ENCODE measurements at regions not wholly inside any gene's neighbourhood (a gene's known extent, or its start where the extent isn't known, plus 50 kb on each side); places are given as distances from the start of the nearest gene placed in this dataset.
"Not testable (repeated sequence)": the region's sequence is repeated elsewhere in the genome, so short reads cannot be mapped to it uniquely, and the experiment has no call there.

- DNase-seq (ENCODE audit: low read depth in 2 of 2), result no peak
These were observed 106.7 kb upstream of the ASB18 start for GRCh38 chr2:236370847-236371409.

GRCh38 chr2:236375973-236376476 lies 111.8 kb upstream of the ASB18 start:
- DNase-seq (ENCODE audit: low read depth in 2 of 2), result no peak

- DNase-seq (ENCODE audit: low read depth in 2 of 2), result peak in 1 of 2 donors; percentile 26
These were observed 112.5 kb upstream of the ASB18 start for GRCh38 chr2:236376566-236377244.

- no peak for DNase-seq (ENCODE audit: low read depth in 2 of 2)
These were observed 115.9 kb upstream of the ASB18 start for GRCh38 chr2:236380051-236380612.

- not testable (repeated sequence) for DNase-seq (ENCODE audit: low read depth in 2 of 2)
These were observed 117.0 kb upstream of the ASB18 start for GRCh38 chr2:236381253-236381652.

- DNase-seq (ENCODE audit: low read depth in 2 of 2), result not testable (repeated sequence)
These were observed 125.3 kb upstream of the ASB18 start for GRCh38 chr2:236389284-236390216.

GRCh38 chr2:236393101-236393500 lies 128.9 kb upstream of the ASB18 start:
- no peak for DNase-seq (ENCODE audit: low read depth in 2 of 2)

- no peak for DNase-seq (ENCODE audit: low read depth in 2 of 2)
These were observed 129.4 kb upstream of the ASB18 start for GRCh38 chr2:236393581-236393980.

GRCh38 chr2:236394571-236394970 lies 130.4 kb upstream of the ASB18 start:
- DNase-seq (ENCODE audit: low read depth in 2 of 2), result no peak

- no peak for DNase-seq (ENCODE audit: low read depth in 2 of 2)
These were observed 130.9 kb upstream of the ASB18 start for GRCh38 chr2:236395067-236395466.

GRCh38 chr2:236396818-236397350 lies 132.7 kb upstream of the ASB18 start:
- no peak for DNase-seq (ENCODE audit: low read depth in 2 of 2)

GRCh38 chr2:236397681-236398080 lies 133.5 kb upstream of the ASB18 start:
- no peak for DNase-seq (ENCODE audit: low read depth in 2 of 2)

- DNase-seq (ENCODE audit: low read depth in 2 of 2), result no peak
These were observed 135.2 kb upstream of the ASB18 start for GRCh38 chr2:236399409-236399808.

GRCh38 chr2:236400046-236400574 lies 135.9 kb upstream of the ASB18 start:
- DNase-seq (ENCODE audit: low read depth in 2 of 2), result no peak

GRCh38 chr2:236400594-236401360 lies 136.6 kb upstream of the ASB18 start:
- DNase-seq (ENCODE audit: low read depth in 2 of 2), result no peak

- no peak for DNase-seq (ENCODE audit: low read depth in 2 of 2)
These were observed 138.0 kb upstream of the ASB18 start for GRCh38 chr2:236402033-236402790.

GRCh38 chr2:236403125-236403524 lies 138.9 kb upstream of the ASB18 start:
- DNase-seq (ENCODE audit: low read depth in 2 of 2), result no peak

GRCh38 chr2:236403811-236404210 lies 139.6 kb upstream of the ASB18 start:
- DNase-seq (ENCODE audit: low read depth in 2 of 2), result no peak

GRCh38 chr2:236404346-236404745 lies 140.1 kb upstream of the ASB18 start:
- DNase-seq (ENCODE audit: low read depth in 2 of 2), result no peak

- no peak for DNase-seq (ENCODE audit: low read depth in 2 of 2)
These were observed 141.2 kb upstream of the ASB18 start for GRCh38 chr2:236405357-236405756.
